Thyroid gland (tissue), 4 donors: ENCODE measurements at regions not wholly inside any gene's neighbourhood (a gene's known extent, or its start where the extent isn't known, plus 50 kb on each side); places are given as distances from the start of the nearest gene placed in this dataset.

ENCODE experiments used
- CTCF ChIP-seq, 6 experiments: fragments of 200-600 bp in 3 of 6; fragments of 450-650 bp in 3 of 6; sonication (generic) in 3 of 6; IDR thresholded peaks; one replicate each; pipeline ENCODE4 v1.5.1; 2016 to 2019; ENCODE audit warnings: antibody characterized with exemption in 6 of 6, mild to moderate bottlenecking in 2 of 6, inconsistent platforms in 1 of 6, moderate library complexity in 1 of 6
- POLR2A ChIP-seq, 2 donors: fragments of 450-650 bp; IDR thresholded peaks; one replicate each; pipeline ENCODE4 v1.6.1; 2017; ENCODE audit warnings: antibody characterized with exemption in 2 of 2, mild to moderate bottlenecking in 2 of 2, moderate library complexity in 1 of 2

DNA sequence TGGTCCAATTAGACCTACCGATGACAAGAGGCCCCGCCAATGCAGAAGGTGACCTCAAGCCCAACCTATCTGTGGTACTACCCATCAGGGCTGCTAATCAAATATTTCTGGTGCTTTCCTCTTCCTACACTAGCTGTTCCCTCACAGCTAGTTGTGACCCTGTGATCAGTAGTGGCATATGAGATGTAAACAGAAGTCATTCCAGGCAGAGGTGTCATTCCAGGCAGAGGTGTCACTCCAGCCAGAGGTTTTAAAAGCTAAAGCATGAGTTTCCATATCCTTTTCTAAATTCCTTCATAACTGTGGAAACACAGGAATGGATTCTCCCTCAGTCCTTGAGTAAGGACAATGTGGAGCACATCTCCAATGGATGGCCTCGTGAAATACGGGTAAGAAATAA is 110.9 kb upstream of the DNAJC10 start:
- TF ChIP-seq CTCF (IDR thresholded peaks at IDR 0.05) = no peak
- no peak for TF ChIP-seq POLR2A (IDR thresholded peaks at IDR 0.05)
